ENCODE measurements at regions not wholly inside any gene's neighbourhood (a gene's known extent, or its start where the extent isn't known, plus 50 kb on each side); places are given as distances from the start of the nearest gene placed in this dataset.
"Not testable (repeated sequence)": the region's sequence is repeated elsewhere in the genome, so short reads cannot be mapped to it uniquely, and the experiment has no call there.

DNA sequence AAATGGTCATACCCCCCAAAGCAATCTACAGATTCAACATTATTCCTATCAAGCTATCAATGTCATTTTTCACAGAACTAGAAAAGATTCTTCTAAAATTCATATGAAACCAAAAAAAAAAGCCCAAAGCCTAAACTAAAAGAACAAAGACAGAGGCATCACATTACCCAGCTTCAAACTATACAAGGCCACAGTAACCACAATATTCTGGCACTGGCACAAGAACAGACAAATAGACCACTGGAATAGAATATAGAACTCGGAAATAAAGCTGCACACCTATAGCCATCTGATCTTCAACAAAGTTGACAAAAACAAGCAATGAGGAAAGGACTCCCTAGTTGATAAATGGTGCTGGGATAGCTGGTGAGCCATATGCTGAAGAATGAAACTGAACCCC lies 89.2 kb upstream of the PCED1B start:
- no peak for DNase-seq

- not testable (repeated sequence) for DNase-seq
Observed at GRCh38 chr12:46992051-46992450, 87.4 kb upstream of the PCED1B start.

DNA sequence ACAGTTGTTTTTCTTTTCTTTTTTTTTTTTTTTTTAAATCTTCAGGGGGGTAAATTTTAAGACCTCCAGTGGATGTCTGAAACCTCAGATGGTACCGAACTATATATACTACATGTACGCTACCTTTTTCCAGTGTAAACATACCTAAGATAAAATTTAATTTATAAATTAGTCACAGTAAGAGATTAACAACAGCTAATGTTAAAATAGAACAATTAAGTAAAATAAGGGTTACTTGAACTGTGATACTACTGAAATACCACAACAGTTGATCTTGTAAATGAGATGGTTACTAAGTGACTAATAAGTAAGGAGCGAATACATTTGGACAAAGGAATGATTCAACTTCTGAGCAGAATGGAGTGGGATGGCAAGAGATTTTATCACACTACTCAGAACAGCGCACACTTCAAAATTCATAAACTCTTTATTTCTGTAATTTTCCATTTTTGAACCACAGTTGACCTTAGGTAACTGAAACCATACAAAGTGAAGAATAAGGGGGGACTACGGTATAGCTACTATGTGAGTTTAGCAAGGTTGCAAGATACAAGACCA lies 80.5 kb upstream of the PCED1B start:
- DNase-seq = no peak

GRCh38 chr12:47004634-47005033 lies 74.8 kb upstream of the PCED1B start:
- DNase-seq = no peak

DNA sequence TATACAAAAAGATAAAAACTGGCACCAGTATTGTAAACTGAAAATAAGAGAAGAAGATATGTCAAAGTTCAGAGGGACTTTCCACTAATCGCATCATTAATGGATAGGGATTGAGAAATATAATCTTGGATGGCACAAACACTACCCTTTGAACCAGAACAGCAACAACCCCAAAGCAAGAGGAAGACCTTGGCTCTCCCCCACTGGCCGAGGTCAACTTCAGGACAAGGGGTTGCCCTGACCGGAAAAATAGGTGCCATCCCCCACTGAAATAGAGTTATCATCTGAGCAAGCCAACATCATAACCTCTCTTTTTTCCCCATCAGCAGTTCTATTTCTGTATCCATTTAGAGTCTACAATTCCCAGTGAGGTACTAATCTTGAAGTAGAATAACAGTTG lies 72.4 kb upstream of the PCED1B start:
- no peak for DNase-seq

- DNase-seq = no peak
Observed at GRCh38 chr12:47012552-47012951, 66.9 kb upstream of the PCED1B start.

DNA sequence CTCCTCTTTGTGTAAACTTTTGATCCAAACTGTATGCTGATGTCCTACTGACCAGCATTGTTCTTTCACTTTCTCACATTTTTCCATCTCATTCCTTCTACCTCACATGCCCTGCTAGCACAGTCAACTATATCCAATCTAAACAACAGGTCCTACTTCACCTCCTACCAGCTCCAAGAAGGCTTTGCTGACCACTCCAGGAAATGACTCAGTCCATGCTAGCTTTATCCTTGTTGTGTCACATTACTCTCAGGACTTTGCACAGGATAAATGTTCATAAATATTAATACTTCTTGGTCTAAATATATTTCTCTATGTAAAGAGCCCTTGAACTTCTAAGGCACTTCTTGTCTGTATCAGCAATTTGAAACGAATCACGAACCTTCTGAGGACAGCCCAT lies 64.9 kb upstream of the PCED1B start:
- no peak for DNase-seq

DNA sequence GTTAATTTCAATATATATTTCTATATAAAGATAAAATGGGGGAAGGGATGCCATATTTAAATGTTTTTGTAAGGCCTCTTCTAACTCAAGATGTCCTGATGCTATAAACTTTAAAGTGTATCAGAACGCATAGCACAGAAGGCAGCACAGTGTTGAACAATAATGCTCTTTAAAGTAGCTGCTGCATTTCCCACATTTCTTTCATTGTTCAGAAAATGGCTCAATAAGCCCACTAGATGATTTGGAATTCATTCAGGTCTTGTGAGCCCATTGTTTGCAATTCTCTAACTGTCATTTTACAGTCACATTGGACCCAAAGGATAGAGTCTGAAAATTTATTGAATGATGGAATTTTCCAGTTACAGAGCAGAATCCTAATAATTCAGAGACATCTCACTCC lies 64.0 kb upstream of the PCED1B start:
- DNase-seq = no peak

DNA sequence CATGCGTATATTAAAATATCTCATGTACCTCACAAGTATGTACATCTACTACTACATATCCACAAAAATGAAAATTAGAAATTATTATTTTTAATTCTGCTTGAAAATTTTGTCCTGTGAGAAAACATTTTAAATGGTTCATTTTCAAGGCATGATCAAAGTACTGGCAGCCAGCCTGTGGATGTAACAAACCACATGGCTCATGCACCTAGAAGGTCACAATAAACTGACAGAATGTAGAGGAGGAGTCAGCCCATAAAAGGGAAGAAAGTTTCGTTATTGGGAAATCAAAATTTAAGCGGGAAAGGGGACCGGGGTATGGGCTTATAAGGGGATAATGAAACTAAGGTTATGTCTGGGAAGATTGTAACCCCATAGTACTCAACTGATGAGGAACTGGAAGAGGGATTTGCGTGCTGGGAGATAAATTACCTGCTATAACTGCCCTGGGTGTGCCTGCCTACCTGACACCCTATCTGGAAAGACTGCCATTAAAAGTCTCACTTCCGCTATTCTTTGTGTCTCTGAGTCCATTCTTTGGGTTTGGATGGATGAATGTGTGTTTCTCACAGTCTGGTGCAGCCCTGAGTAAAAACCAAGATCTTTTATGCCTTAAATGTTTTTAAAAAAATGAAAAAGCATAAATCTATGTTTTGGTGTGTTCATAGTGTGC lies 62.2 kb upstream of the PCED1B start:
- DNase-seq = no peak

- DNase-seq = no peak
Observed at GRCh38 chr12:47017901-47018475, 61.4 kb upstream of the PCED1B start.

- no peak for DNase-seq
Observed at GRCh38 chr12:47020211-47020821, 59.1 kb upstream of the PCED1B start.

DNA sequence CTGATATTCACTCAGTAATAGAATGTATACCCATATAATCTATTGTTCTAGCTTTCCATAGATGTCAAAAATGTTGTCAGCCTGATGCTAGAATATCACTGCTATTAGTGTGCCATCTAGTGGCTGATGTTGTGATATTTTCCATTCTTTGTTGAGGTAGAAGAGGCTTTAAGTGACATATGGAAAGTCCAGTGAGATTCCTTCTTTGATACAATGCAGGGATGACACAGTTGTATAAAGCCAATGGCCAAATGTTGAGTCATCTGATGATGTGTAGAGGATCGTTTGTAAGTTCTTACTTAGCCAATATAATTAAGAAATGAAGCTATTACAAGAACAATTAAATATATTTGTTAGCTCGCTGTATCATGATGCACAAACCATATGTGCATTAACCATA lies 58.1 kb upstream of the PCED1B start:
- no peak for DNase-seq

DNA sequence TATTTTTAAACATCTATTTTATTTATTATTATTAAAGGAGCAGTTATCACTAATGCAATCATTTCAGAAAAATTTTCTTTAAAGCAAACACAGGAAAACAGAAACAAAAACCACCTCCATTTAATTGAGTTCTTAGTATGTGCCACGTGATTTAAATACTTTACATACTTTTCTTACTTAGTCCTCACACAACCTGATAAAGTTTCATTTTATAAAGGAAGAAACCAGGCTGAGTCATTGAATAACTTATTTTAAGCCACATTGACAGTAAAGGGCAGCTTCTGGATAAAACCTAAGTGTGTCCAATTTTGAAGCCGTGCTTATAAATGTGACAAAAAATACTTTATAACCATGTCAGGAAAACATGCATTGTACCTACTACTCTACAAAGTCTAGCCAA lies 57.1 kb upstream of the PCED1B start:
- no peak for DNase-seq

GRCh38 chr12:47023311-47023710 lies 56.1 kb upstream of the PCED1B start:
- no peak for DNase-seq

DNA sequence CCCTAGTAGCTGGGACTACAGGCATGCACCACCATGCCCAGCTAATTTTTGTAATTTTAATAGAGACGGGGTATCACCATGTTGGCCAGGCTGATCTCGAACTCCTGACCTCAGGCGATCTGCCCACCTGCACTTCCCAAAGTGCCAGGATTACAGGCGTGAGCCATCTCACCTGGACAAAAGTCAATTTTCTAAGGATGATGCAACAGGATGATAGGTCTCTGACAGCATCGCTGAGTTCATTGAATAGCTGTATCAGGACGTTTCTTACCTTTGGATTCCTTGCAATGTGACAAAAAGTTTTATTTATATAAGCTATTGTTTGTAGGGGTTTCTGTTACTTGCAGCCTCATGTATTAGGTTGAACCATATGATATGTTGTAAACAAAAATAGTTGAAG lies 55.5 kb upstream of the PCED1B start:
- DNase-seq = no peak

GRCh38 chr12:47024463-47024862 lies 55.0 kb upstream of the PCED1B start:
- no peak for DNase-seq

- no peak for DNase-seq
Observed at GRCh38 chr12:47025349-47025748, 54.1 kb upstream of the PCED1B start.

GRCh38 chr12:47025798-47026197 lies 53.6 kb upstream of the PCED1B start:
- DNase-seq = no peak

DNA sequence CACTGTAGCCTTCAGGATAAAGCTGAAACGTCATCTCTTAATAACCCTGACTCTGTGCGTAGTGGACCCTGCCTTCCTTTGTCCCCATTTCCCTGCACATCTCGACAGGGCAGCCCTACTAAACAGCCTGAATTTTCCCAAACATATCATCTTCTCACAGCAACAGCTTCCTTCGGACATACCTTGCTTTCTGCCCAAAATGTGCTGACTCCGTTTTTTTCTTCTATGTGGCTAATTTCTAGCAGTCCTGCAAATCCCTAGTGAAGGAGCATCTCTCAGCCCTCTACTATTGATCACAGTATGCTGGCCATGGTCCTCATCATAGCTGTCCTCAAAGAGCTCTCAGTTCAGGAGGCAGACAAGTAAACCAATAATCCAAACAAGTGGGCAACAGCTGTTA lies 53.1 kb upstream of the PCED1B start:
- no peak for DNase-seq

All from CD4-positive, alpha-beta T cell treated with Interleukin-17A for 4 hours (primary cell).